Lower lobe of right lung (tissue), 2 donors: ENCODE measurements at regions not wholly inside any gene's neighbourhood (a gene's known extent, or its start where the extent isn't known, plus 50 kb on each side); places are given as distances from the start of the nearest gene placed in this dataset.

Experiments
- ATAC-seq, 2 donors: fragments of 200-7000 bp; cut with Tn5 transposase; one replicate each; pipeline ENCODE4 v1.9.1; 2020 to 2022; ENCODE audit warnings: mild to moderate bottlenecking in 2 of 2, moderate library complexity in 2 of 2
- DNase-seq: peaks from one replicate; pipeline ENCODE4 v3.0.0-alpha.2; 2020
- H3K27ac ChIP-seq: fragments of 200-600 bp; one replicate; pipeline ENCODE4 v1.8.0; 2022
- H3K27me3 ChIP-seq: fragments of 200-600 bp; one replicate; pipeline ENCODE4 v1.8.0; 2022; ENCODE audit warnings: low read depth
- H3K36me3 ChIP-seq: fragments of 200-600 bp; one replicate; pipeline ENCODE4 v1.8.0; 2022; ENCODE audit warnings: mild to moderate bottlenecking
- H3K4me1 ChIP-seq: fragments of 200-600 bp; one replicate; pipeline ENCODE4 v1.8.0; 2022
- H3K4me3 ChIP-seq: fragments of 200-600 bp; one replicate; pipeline ENCODE4 v1.8.0; 2022; ENCODE audit warnings: mild to moderate bottlenecking
- H3K9me3 ChIP-seq: fragments of 200-600 bp; one replicate; pipeline ENCODE4 v1.8.0; 2022
- intact Hi-C: fragments of 100-400 bp; cut with DNase I; formaldehyde crosslinking; loops from one replicate; pipeline ENCODE4 v1.11.0; 2022
- TF ChIP-seq, protein P1 (sequence below): fragments of 200-600 bp; IDR thresholded peaks from one replicate; pipeline ENCODE4 v1.8.0; 2022; ENCODE audit warnings: antibody characterized with exemption, mild to moderate bottlenecking
- donor health status: DM: no; HTN: yes; CAD: no; lungs with severe emphysema.

DNA sequence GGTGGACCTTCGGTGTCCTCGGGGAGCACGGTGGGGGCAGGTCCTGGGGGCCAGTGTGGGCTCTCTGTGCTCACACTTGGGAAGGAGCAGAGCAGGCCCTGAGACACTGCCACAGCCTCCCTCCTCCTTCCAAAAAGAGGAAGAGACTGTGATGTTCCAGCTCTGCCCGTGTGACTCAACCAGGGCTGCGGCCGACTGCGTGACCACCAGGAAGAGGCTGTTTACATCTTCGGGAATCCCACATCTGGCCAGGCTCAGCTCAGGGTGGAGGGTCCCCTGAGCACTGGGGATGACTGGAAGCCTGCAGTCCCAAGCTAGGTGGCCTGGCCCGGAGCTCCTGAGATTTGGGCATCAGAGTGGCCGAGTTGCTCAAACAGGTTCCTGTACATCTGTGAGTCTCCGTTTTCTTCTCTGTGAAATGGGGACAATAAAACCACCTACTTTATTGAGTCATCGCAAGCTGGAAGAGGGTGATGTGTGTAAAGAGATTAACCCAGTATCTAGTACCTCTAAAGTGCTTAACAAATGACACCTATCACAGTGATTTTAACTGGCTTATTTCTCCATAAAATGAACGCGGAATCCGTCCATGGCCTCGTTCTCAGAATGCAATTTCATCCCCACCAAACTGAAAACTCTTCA is 242.1 kb downstream of the DLL1 start:
- peak overlapping the region; percentile 54 for H3K27ac ChIP-seq
- peaks cover 16% of the 10 kb centered on the region for H3K4me1 ChIP-seq
- TF ChIP-seq, protein P1, sequence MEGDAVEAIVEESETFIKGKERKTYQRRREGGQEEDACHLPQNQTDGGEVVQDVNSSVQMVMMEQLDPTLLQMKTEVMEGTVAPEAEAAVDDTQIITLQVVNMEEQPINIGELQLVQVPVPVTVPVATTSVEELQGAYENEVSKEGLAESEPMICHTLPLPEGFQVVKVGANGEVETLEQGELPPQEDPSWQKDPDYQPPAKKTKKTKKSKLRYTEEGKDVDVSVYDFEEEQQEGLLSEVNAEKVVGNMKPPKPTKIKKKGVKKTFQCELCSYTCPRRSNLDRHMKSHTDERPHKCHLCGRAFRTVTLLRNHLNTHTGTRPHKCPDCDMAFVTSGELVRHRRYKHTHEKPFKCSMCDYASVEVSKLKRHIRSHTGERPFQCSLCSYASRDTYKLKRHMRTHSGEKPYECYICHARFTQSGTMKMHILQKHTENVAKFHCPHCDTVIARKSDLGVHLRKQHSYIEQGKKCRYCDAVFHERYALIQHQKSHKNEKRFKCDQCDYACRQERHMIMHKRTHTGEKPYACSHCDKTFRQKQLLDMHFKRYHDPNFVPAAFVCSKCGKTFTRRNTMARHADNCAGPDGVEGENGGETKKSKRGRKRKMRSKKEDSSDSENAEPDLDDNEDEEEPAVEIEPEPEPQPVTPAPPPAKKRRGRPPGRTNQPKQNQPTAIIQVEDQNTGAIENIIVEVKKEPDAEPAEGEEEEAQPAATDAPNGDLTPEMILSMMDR, result no peak
- H3K36me3 ChIP-seq, result no peaks in the 10 kb centered on the region
- peak; percentile 82 for DNase-seq
- intact Hi-C loops, result no loop called here
- H3K9me3 ChIP-seq, result no peaks in the 10 kb centered on the region
- H3K4me3 ChIP-seq, result no peak overlapping the region
- peak; percentile 69 for ATAC-seq
- peaks cover 4% of the 10 kb centered on the region for H3K27me3 ChIP-seq

DNA sequence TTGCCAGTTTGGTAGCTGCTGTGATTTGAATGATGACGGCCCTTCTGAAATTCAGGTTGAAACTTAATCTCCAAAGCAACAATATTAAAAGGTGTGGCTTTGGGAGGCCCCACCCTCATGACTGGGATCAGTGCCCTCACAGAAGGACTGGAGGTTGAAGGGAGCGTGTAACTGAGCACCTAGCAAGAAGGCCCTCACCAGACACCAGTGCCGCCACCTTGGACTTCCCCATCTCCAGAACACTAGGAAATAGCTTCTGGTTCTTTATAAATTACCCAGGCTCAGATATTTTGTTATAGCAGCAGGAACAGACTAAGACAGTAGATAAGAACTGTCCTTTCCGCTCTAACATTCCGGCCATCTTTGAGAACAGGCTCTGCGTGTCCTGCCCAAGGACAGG is 243.1 kb downstream of the DLL1 start:
- peak overlapping the region; percentile 54 for H3K27ac ChIP-seq
- TF ChIP-seq, protein P1, result no peak
- peaks cover 16% of the 10 kb centered on the region for H3K4me1 ChIP-seq
- intact Hi-C loops, result no loop called here
- no peaks in the 10 kb centered on the region for H3K36me3 ChIP-seq
- H3K9me3 ChIP-seq, result no peaks in the 10 kb centered on the region
- DNase-seq, result no peak
- no peak overlapping the region for H3K4me3 ChIP-seq
- no peaks in the 10 kb centered on the region for H3K27me3 ChIP-seq
- ATAC-seq, result no peak

DNA sequence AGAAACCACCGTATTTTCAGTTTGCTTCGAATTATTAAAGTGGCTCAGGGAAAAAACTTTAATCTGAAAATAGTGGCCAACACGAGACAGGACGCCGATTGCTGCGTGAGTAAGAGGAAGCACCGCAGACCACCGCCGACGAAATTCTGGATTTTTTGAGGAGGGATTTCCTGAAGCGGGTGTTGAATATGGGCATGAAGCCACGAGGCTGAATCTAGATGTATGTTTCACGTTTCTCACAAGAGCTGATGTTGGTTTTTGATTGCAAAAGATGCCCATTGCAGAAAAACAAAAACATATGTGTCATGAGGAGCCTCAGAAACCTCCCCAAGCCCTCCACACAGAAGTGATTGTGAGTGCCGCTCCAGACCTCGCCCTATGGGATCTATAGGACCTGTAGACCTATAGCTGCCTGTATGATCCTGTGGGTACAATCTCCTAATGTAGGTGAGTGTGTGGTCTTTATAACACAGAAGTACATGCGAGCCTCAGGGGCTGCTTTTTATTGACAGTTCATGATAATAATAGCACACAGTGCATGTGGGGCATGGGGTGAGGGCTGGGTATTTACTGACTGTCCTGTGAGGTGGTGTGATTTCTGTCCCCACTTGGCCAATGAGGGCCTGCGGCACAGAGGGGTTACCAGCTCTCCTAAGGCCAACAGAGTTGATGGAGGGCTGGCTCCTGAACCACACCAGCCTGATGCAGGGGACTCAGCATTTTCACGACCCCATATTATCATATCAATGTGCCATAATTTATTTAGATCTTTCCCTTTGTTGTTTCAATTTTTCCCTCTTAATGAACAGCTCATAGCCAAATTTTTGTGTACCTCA is 243.9 kb downstream of the DLL1 start:
- no peak for ATAC-seq
- intact Hi-C loops, result no loop called here
- H3K36me3 ChIP-seq, result no peaks in the 10 kb centered on the region
- TF ChIP-seq, protein P1, result no peak
- H3K4me3 ChIP-seq, result no peak overlapping the region
- DNase-seq, result peak; percentile 33
- peaks cover 16% of the 10 kb centered on the region for H3K4me1 ChIP-seq
- no peak overlapping the region for H3K27ac ChIP-seq
- H3K9me3 ChIP-seq, result no peaks in the 10 kb centered on the region
- H3K27me3 ChIP-seq, result no peaks in the 10 kb centered on the region

DNA sequence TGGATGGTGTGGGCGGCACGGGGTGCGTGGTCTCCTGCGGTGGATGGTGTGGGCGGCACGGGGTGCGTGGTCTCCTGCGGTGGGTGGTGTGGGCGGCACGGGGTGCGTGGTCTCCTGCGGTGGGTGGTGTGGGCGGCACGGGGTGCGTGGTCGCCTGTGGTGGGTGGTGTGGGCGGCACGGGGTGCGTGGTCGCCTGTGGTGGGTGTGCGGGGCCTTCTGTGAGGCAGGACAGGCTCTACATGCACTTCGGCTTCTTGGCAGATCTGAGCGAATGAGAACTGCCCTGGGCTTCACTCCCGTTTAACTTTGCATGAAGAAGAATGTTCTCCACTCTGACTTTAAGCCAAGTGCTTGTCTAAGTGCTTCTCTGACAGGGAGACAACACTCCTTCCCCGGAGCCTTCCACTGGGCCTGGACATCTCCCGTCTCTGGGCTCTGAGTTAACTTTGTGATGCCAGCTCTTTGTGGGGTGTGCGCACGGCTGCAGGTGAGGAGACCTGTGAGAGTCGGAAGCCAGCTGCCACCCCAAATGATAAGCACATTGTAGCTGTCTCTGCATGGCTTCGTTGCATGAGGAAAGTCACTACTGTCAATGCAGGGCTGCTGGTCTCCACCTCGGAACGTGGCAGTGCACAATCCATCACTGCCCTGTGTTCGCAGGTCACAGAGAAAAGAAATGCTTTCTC is 244.8 kb downstream of the DLL1 start:
- ATAC-seq, result no peak
- peak; percentile 34 for DNase-seq
- Histone ChIP-seq H3K27ac (no peak overlapping the region), H3K27me3 (no peaks in the 10 kb centered on the region), H3K4me3 (no peak overlapping the region), H3K36me3 (no peaks in the 10 kb centered on the region), H3K4me1 (peaks cover 16% of the 10 kb centered on the region), H3K9me3 (no peaks in the 10 kb centered on the region)
- intact Hi-C loops, result no loop called here
- TF ChIP-seq, protein P1, result no peak

DNA sequence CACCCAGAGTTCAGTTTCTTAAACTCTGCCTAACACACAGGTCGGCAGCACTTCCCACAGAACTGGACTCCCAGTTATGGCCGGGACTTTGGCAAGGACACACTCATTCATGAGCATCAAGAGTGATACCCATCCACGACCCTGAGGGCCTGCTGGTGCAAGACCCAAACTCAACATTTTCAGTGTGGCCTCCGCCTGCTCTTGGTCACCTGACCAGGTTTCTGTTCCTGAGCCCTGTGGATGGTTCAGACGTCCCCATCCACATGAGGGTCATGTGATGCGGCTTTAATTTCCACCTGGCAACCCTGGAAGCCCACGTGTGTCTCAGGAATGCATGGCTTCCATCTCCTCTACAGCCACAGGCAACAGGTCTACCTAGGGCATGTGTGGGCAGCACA is 245.3 kb downstream of the DLL1 start:
- H3K27me3 ChIP-seq, result no peaks in the 10 kb centered on the region
- intact Hi-C loops, result no loop called here
- no peaks in the 10 kb centered on the region for H3K9me3 ChIP-seq
- no peak for ATAC-seq
- TF ChIP-seq, protein P1, result no peak
- no peak overlapping the region for H3K27ac ChIP-seq
- peaks cover 16% of the 10 kb centered on the region for H3K4me1 ChIP-seq
- H3K4me3 ChIP-seq, result no peak overlapping the region
- no peaks in the 10 kb centered on the region for H3K36me3 ChIP-seq
- DNase-seq, result no peak
